ENCODE measurements at regions not wholly inside any gene's neighbourhood (a gene's known extent, or its start where the extent isn't known, plus 50 kb on each side); places are given as distances from the start of the nearest gene placed in this dataset.

DNA sequence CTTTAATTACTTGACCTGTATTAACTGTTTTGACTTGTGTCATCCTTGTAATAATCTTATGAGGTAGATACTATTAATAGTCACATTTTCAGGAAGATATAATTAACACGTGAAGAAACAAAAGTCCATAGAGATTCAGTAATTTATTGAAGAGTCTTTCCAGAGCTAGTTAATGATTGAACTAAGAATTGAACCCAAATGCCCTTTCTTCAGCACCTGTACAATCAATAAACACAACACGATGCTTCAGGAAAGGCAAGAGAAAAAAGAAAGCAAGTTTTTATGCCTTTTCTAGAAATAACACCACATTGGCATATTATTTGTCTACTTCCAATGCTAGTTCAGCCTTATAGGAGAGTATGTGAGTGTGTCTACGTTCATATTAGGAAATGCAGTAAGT is 399.6 kb downstream of the NAF1 start:
- TF ChIP-seq, protein P1, sequence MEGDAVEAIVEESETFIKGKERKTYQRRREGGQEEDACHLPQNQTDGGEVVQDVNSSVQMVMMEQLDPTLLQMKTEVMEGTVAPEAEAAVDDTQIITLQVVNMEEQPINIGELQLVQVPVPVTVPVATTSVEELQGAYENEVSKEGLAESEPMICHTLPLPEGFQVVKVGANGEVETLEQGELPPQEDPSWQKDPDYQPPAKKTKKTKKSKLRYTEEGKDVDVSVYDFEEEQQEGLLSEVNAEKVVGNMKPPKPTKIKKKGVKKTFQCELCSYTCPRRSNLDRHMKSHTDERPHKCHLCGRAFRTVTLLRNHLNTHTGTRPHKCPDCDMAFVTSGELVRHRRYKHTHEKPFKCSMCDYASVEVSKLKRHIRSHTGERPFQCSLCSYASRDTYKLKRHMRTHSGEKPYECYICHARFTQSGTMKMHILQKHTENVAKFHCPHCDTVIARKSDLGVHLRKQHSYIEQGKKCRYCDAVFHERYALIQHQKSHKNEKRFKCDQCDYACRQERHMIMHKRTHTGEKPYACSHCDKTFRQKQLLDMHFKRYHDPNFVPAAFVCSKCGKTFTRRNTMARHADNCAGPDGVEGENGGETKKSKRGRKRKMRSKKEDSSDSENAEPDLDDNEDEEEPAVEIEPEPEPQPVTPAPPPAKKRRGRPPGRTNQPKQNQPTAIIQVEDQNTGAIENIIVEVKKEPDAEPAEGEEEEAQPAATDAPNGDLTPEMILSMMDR (IDR thresholded peaks at IDR 0.05) = no peak
- no peak for TF ChIP-seq POLR2AphosphoS5 (IDR thresholded peaks at IDR 0.05; ENCODE audit: low read depth, low read length)
- TF ChIP-seq, protein P2, sequence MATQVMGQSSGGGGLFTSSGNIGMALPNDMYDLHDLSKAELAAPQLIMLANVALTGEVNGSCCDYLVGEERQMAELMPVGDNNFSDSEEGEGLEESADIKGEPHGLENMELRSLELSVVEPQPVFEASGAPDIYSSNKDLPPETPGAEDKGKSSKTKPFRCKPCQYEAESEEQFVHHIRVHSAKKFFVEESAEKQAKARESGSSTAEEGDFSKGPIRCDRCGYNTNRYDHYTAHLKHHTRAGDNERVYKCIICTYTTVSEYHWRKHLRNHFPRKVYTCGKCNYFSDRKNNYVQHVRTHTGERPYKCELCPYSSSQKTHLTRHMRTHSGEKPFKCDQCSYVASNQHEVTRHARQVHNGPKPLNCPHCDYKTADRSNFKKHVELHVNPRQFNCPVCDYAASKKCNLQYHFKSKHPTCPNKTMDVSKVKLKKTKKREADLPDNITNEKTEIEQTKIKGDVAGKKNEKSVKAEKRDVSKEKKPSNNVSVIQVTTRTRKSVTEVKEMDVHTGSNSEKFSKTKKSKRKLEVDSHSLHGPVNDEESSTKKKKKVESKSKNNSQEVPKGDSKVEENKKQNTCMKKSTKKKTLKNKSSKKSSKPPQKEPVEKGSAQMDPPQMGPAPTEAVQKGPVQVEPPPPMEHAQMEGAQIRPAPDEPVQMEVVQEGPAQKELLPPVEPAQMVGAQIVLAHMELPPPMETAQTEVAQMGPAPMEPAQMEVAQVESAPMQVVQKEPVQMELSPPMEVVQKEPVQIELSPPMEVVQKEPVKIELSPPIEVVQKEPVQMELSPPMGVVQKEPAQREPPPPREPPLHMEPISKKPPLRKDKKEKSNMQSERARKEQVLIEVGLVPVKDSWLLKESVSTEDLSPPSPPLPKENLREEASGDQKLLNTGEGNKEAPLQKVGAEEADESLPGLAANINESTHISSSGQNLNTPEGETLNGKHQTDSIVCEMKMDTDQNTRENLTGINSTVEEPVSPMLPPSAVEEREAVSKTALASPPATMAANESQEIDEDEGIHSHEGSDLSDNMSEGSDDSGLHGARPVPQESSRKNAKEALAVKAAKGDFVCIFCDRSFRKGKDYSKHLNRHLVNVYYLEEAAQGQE (IDR thresholded peaks at IDR 0.05; ENCODE audit: insufficient read depth in 1 of 2, low read depth in 2 of 2, low read length in 1 of 2) = no peak
- TF ChIP-seq SIN3A (IDR thresholded peaks at IDR 0.05; ENCODE audit: borderline replicate concordance, insufficient read depth, low read depth, low read length) = no peak
- no peak for TF ChIP-seq TCF7L2 (IDR thresholded peaks at IDR 0.05; ENCODE audit: low read depth, low read length)

Measured in Panc1 (cell line).